ENCODE measurements at regions not wholly inside any gene's neighbourhood (a gene's known extent, or its start where the extent isn't known, plus 50 kb on each side); places are given as distances from the start of the nearest gene placed in this dataset.
"Not testable (repeated sequence)": the region's sequence is repeated elsewhere in the genome, so short reads cannot be mapped to it uniquely, and the experiment has no call there.

DNA sequence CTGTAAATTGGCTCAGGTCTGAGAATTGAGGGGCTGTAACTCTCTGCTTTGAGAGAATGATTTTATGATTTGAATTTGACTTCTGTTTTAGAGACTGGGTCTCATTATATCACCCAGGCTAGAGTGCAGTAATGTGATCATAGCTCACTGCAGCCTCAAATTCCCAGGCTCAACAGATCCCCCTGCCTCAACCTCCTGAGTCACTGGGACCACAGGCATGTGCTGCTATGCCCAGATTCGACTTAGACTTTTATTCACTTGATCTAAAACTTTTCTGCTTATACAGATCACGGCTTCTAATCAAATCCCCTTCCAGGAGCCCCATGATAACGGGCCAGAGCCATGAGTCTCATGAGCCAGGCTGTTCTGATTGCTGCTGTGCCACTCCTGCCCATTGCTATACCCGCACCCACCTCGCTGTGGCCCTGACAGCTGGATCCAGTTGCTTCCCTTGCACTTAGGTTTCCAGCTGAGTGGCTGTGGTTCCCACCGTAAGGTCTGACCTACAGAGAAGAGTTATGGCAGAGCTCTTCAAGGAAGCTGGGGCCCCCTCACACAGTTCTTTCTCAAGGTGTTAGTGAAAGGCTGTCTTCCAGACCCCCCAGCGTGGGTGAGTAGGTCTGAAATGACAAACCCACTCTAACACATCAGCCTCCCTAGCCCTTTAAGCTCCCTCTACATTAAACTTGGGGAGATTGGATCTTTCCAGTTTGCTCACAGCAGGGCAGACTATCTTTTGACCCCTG is 251.2 kb upstream of the SGCG start:
- no peak for DNase-seq

DNA sequence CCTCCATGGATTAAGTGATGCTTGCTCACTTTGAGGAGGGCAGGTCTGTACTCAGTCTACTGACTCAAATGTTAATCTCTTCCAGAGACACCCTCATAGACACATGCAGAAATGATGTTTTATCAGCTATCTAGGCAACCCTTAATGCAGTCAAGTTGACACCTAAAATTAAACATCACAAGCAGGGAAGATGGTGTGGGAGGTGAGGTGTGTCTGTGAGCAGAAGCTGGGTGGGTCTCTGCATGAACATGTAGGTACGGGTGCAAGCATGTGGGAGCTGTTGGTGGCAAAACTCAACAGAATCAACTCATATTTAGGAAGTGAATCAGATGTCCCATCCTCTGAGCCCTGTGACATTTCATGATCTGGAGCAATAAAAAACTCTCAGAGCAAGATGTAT is 249.2 kb upstream of the SGCG start:
- DNase-seq: no peak

DNA sequence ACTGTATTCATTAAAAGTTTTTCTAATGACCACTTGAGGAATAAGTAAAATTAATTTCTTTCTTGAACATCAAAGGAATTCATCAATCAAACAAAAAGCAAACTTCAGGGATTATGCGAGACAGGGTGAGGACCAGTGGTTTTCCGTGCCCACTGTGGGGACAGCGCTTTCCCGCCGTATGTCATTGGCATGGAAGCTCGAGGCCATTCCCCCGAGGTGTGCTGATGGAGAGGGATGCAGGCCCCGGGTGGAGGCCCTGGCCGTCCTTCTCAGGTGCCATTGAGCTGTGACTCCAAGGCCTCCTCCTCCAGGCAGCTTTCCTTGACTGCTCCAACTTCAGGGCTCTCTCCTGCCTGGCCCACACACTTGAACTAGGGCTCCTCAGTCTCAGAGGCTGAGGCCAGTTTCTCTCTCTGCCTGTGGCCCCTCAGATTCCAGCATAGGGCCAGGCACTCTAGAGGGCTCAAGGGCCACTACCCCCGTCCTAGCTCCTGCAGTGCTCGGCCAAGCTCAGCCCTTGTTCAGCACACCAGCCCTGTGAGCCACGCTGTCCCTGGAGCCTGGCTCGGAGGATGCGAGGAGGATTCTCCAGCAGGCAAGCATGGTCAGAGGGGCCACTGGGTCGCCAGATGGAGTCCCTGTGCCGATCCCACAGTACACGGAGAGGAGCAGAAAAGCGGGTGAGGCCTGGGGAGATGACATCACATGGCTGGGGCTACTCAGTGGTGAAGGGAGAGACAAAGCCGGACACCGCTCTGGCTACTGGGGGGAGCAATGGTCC is 248.0 kb upstream of the SGCG start:
- not testable (repeated sequence) for DNase-seq

DNA sequence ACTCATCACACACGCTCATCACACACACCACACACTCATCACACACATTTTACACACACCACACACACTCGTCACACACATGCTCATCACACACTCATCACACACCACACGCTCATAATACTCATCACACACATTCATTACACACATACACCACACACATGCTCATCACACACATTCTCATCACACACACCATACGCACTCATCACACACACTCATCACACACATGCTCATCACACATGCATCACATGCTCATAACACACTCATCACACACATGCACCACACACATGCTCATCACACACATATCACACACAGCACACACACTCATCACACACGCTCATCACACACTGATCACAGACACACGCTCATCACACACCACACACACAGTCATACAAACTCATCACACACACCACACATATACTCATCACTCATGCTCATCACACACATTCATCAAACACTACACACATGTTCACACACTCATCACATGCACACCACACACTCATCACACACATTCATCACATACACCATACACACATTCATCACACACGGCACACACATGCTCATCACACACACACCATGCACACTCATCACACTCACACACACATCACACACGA is 247.1 kb upstream of the SGCG start:
- no peak for DNase-seq

DNA sequence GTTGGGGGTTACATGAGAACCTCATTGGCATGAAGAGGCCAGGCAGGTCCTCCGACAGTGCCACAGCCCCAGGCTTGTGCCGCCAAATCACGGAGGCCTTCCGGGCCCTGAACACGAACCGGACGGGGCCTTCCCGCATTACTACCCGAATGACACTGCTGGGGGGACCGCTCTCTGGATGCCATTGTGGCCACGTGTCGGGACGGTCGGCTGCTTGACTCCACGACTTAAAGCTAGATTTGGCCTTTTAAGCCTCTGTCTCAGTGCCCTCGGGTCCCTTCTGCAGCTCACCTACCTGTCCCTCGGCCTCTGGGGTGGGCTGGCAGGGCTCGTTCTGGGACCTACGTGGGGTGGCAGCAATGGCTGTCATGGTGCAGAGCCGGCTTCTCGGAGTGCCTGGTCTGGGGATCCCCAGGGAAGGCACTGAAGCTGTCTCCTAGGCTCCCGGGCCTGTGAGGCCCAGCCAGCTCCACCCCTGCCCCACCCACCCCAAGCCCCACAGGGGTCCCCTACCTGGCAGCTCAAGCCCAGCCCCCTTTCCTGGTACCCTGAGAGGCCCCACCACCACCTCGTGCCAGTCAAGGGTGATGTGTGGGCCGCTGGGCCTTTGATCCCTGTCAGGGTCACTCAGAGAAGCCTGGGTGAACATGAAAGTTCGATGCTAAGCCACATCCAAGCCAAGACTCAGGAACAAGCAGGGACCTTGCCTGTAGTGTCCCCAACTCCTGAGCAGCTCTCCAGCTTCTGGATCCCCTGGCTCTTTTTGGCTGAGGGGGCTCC is 245.8 kb upstream of the SGCG start:
- no peak for DNase-seq

DNA sequence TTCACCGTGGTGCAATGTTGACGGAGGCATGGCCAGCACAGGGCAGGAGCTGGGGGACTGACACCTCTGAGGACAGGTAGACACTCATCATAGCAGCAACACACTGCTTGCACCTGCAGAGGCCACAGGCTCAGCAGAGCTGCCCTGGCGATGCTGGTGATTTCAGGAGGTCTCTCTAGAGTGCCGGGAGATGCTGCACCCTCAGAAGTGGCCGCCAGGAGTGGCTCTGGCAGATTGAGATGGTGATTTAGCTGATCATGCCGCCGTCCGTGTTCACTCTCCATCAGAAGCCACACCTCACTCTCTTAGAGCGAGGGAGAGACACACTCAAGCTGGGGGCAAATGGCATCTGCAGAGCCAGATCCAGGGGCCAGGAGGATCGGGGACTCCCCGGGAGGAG is 244.6 kb upstream of the SGCG start:
- DNase-seq: no peak

DNA sequence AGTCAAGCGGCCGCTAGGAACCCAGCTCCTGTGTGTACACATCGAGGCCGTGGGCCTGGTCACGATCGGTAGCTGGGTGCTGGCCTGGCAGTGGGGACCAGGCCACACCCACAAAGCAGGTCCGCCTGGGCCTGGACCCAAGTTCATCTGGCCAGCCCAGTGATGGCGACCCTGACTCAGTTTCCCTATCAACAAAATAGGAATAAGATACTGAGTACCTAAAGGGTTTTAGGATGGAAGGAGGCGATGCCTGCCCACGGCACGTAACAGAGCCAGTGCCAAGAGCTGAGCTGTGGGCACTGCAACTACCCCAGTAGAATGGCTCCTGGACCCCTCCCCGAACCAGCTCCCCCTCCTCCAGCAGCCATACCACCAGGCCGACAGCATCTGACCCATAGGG is 243.5 kb upstream of the SGCG start:
- no peak for DNase-seq

DNA sequence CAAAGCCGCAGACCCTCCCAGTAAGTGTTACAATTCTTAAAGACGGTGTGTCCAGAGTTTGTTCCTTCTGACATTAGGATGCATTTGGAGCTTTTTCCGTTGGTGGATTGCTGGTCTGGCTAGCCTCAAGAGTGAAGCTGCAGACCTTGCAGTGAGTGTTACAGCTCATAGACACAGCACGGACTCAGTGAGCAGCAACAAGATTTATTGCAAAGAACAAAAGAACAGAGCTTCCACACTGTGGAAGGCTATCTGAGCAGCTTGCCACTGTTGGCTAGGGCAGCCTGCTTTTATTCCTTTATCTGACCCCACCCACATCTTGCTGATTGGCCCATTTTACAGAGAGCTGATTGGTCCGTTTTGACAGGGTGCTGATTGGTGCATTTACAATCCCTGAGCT is 242.8 kb upstream of the SGCG start:
- no peak for DNase-seq

DNA sequence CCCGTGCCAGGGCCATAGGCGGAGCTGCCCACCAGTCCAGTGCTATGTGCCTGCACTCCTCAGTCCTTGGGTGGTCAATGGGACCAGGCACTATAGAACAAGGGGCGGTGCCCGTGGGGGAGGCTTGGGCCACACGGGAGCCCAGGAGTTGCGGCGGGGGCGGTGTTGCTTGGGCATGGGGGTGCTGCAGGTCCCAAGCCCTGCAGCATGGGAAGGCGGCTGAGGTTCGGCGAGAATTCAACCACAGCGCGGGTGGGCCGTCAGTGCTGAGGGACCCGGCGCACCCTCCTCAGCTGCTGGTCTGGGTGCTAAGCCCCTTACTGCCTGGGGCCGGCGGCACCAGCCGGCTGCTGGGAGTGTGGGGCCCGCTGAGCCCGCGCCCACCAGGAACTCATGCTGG is 242.2 kb upstream of the SGCG start:
- no peak for DNase-seq

DNA sequence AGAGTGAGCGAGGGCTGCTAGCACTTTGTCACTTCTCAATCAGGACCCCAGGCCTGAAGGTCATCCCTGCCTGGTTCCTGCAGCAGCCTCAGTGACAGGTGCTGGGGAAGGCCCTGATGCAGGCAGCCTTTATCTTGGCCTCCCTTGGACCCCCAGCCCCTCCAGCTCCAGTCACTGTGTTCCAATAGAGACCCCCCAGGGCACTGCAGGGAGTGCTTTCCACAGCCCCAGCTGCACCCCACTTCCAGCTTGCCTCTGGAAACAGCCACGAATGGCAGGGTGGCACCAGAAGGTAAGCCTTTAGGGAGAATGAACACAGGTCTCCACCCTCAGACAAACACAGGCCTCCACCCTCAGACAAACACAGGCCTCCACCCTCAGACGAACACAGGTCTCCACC is 241.6 kb upstream of the SGCG start:
- DNase-seq: no peak

DNA sequence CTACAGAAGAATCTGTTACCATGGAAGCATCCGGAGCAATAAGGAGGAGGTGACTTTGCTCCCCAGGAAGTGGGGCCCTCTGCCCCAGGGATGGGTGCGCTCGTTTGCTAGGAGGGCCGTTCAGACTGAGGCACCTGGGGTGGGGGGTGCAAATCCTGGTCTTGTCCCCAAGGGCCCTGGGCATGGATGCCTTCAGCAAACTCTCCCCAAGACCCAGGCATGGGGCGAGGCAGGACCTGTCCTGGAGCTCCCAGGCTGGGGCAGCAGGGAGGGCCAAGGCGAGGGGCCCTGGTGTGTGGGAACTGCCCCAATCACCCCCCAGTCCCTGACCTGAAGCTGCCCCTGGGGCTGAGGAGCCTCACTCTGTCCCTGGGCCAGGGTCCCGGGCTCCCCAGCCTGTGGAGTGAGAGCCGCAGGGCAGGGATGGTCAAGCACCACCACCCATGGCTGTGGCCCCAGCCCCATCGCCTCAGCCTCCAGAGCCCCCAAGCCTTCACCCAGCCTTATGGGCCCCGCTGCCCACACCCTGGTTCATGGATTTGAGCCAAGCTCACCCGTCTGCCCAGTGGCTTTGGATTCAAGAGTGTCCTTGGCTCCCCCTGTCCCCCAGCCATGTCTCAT is 240.6 kb upstream of the SGCG start:
- no peak for DNase-seq

DNA sequence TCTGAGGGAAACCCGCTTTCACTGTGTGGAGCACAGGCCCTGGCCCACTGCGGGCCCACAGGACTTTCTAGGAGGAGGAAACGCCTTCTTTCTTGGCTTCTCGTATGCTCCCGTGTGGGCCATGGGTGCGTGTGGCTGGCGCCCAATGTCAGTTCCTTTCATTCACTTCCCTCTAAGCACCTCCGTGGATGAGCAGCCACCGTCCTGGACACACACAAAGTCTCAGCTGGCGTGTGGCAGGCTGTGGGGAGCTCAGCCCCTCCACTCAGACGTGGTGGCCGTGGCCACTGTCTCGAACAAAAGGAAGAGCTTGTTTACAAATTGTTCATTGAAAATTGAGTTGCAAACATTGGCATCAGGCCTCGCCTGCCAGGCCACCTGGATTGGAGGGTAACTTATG is 240.0 kb upstream of the SGCG start:
- DNase-seq: no peak

DNA sequence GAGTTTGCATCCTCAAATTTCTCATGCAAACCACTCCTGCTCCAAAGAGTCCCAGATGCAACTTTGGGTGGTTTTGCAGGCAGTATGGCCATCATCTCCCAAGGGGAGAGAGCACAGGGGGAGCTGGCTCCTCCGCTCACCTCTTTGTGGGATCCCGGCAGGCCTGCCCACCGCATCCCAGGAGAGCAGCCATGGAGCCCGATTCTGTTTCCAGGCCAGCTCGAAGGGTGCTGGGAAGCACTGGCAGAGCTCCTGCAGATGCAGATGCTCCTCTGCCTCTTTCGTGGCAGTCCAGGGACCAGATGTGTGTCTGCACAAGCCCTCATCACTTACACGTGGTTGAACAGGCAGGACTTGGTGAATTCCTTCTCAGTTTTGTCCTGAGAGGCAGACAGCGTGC is 239.3 kb upstream of the SGCG start:
- DNase-seq: not testable (repeated sequence)

DNA sequence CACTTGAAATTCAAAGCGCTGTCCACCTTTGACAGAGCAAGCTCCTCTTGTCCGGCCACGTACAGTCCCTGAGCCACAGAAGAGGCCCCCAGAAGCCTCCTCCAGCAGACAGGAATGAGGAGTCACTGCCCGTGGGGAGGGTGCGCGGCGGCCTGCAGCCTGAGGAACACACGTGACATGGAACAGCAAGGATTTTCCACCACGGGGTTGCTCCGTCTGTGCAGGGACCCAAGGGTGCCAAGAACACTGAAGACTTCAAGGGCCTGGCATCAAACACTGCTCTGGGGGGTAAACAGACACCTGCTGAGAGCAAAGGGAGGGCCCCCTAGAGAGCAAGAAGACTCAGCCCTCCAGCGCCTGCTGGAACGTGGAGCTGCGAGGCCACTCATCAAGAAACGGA is 237.9 kb upstream of the SGCG start:
- DNase-seq: not testable (repeated sequence)

DNA sequence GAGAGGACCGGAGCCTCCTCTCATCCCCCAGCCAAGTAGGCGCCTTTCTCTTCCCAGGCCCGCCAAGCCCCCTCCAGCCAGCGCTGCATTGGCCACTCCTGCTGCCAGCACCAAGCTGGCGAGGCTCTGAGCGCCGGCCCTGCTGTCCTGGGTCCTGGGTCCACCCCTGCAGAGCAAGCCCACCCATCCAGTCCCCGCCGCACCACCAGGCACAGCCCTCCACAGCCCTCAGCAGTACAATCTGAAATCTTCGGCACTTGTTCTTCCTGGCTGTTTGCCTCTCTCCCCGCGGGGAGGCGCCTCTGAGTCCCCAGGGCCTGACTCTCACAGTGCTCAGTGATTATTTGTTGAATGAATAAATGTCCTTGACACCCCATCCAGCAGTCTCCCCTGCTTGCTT is 236.4 kb upstream of the SGCG start:
- DNase-seq: no peak

DNA sequence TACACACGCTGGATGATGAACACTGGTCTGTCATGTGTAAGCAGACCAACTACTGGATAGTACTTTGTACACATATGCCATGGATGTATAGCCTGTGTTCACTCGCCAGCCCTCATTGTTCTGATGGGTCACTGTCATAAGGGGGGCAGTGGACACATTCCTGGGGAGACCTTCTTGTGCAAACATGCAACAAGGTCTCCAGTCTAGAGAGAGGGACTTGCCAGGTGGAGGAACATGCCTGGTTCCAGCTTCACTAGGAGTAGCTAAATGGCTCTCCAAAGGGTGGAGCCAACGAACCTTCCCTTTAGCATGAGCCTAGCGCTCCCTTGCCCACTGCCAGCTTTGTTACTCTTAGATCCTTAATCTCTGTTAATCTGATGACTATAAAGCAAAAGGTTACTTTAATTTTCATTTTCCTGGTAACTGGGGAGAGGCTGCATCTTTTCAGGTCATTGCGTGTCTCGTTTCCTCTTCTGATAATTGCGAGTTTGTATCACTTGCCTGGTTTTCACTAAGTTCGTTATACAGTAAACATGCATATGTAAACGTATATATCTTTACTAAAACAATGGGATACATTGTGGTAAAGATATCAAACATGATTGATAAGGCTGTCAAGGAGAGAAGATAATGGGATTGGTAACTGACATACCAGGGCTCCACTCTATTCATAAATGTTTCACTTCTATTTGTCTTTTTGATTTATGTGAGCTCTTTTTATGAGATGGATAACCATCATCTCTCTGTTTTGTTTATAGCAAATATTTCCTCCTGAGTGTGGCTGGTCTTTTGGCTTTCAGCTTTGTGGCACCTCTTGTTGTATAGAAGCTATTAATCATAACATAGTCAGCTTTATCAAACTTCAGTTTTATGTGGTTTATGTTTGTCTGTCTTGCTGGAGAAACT is 235.2 kb upstream of the SGCG start:
- no peak for DNase-seq

DNA sequence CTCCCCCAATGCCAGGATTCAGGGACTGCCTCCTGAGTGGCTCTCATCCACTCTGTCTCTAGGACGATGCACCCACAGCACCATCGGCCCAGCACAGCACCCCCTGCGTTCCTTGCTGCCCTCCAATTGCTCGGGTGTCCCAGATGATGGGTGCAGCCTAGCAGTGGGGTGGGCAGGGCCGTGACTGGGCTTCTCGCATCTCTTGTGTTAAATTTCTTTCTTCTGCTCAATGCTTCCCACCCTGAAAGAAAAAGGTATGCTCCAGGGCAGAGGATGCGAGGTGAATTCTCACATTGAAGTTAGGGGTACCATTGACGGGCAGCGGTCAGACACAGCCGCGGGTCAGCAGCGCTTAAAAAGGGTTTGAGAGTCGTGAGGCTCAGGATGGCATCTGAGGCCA is 232.4 kb upstream of the SGCG start:
- DNase-seq: no peak

DNA sequence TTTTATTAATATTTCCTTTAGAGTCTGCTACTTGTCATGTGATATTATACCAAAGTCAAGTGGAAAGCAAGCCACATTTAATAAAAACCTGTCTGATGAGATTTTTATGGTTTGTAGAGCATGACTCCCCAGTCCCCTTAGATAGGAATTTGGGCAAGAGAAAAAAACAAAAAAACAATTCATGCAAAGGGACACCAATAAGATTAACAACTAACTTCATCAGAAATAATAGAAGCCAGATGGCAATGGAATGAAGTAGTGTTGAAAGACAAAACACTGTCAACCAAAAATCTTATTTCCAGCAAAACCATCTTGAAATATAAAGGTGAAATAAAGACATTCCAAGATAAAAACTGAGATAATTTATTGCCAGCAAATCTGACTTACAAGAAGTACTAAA is 228.8 kb upstream of the SGCG start:
- DNase-seq: not testable (repeated sequence)

DNA sequence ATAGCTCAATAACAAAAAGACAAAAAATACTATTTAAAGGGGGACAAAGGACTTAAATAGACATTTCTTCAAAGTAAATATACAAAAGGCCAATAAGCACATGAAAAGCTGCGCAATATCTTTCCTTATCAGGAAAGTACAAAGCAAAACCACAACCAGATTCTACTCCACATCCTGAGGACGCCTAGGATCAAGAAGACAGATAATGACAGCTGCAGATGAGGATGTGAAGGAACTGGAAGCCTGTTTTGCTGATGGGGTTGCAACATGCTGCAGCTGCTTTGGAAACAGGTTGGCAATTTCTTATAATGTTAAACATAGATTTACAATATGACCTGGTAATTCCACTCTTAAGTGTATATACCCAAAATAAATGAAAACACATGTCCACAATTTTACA is 225.6 kb upstream of the SGCG start:
- DNase-seq: not testable (repeated sequence)

DNA sequence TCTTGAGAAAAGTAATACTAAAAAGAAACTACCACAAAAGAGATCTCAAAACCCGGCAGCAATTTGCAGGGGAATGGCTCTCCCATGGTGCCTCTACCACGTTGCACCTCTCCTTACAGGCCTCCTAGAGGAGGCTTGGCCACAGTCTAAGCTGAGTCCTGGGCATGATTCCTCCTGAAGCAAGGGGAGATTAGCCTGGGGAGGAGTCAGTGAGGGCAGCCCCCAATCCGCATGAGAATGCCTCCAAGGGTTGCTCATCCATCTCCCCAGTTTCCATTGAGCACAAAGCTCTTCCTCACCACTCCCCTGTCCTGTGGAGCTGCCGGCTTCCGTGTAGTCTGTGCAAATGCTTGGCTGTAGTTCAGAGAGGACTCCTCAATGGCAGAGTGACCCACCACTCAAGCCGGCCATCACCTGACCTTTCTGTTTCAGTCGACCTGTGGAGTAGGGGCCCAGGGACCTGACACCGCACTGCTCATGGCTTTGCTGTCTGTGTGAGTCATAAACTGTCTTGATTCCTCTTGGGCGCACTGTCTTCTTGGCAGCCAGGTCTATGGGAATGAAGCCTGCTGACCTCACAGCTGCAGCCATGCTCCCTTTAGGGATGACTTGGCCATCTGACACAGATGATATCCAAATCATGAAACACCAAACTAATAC is 224.2 kb upstream of the SGCG start:
- not testable (repeated sequence) for DNase-seq

DNA sequence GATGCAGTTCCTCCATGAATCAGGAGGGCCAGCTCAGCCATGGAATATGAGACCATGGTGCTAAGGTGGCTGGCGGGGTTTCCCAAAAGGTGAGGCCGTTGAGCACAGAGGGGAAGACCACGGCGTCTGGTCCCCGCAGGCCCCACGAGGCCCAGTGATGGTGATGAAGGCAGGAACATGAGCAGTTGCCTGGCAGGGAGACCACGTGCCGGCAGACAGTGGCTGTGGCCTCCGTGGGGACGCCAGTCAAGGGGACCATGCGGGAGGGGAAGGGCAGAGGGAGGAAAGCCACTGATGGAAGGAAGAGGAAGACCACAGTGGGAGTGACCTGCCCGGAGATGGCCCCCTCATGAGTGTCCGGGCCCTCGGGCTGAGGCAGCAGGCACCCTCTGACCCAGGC is 220.9 kb upstream of the SGCG start:
- not testable (repeated sequence) for DNase-seq
